ENCODE measurements at regions not wholly inside any gene's neighbourhood (a gene's known extent, or its start where the extent isn't known, plus 50 kb on each side); places are given as distances from the start of the nearest gene placed in this dataset.

DNA sequence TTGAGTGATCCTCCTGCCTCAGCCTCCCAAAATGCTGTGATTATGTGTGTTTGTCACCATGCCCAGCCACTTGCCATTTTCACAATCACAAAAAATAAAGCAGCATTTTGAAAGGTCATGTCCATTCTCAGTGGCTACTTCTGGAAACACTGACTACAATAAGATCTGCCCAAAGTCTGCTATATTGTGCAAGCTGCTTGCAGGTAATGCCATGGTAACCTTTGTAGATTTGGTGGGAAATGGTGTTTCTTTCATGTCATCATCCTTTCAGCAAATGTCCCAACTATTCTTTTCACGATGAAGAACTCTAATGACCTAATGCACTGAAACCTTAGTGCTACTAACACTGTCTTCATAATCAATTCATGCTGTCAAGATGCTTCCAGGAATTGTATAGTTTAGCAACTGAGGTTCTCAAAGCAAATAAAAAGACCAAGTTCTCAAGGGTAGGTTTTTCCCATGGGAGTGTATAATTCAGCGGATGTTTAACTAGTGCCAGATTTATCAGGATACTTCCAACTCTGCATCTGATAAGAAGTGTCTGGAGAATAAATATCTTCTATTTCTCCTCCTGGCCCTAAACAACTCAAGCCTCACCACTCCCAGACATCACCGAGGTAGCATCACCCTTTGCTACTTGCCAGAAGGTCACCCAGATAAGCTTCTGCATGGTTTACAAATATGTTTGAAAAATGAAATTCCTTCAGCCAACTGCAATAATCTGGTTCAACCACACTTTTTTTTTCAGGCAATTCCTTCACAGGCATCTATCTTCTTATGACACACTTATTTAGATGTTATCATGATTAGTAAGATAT, 132.0 kb upstream of the ZC3H11B start:
- TF ChIP-seq ZNF561 (tag by site-specific recombination; IDR thresholded peaks at IDR 0.05; ENCODE audit: borderline replicate concordance) = no peak
- TF ChIP-seq, protein P1, sequence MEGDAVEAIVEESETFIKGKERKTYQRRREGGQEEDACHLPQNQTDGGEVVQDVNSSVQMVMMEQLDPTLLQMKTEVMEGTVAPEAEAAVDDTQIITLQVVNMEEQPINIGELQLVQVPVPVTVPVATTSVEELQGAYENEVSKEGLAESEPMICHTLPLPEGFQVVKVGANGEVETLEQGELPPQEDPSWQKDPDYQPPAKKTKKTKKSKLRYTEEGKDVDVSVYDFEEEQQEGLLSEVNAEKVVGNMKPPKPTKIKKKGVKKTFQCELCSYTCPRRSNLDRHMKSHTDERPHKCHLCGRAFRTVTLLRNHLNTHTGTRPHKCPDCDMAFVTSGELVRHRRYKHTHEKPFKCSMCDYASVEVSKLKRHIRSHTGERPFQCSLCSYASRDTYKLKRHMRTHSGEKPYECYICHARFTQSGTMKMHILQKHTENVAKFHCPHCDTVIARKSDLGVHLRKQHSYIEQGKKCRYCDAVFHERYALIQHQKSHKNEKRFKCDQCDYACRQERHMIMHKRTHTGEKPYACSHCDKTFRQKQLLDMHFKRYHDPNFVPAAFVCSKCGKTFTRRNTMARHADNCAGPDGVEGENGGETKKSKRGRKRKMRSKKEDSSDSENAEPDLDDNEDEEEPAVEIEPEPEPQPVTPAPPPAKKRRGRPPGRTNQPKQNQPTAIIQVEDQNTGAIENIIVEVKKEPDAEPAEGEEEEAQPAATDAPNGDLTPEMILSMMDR (tag by site-specific recombination; IDR thresholded peaks at IDR 0.05) = no peak
- no peak for TF ChIP-seq ZEB2 (tag by site-specific recombination; IDR thresholded peaks at IDR 0.05)
- TF ChIP-seq REST (tag by site-specific recombination; IDR thresholded peaks at IDR 0.05) = no peak
- TF ChIP-seq HOXC10 (CRISPR knock-in tag; IDR thresholded peaks at IDR 0.05) = no peak
- TF ChIP-seq, protein P2, sequence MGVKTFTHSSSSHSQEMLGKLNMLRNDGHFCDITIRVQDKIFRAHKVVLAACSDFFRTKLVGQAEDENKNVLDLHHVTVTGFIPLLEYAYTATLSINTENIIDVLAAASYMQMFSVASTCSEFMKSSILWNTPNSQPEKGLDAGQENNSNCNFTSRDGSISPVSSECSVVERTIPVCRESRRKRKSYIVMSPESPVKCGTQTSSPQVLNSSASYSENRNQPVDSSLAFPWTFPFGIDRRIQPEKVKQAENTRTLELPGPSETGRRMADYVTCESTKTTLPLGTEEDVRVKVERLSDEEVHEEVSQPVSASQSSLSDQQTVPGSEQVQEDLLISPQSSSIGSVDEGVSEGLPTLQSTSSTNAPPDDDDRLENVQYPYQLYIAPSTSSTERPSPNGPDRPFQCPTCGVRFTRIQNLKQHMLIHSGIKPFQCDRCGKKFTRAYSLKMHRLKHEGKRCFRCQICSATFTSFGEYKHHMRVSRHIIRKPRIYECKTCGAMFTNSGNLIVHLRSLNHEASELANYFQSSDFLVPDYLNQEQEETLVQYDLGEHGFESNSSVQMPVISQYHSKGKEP (tag by site-specific recombination; IDR thresholded peaks at IDR 0.05) = no peak
